HepG2 (cell line): ENCODE measurements at regions not wholly inside any gene's neighbourhood (a gene's known extent, or its start where the extent isn't known, plus 50 kb on each side); places are given as distances from the start of the nearest gene placed in this dataset.
A peak's percentile ranks its signal among the peaks of the same experiment; 100 is the strongest.

Source experiments
- ATAC-seq: fragments of 200-7000 bp; cut with Tn5 transposase; 3 replicates; pipeline ENCODE4 v1.9.1; 2020; ENCODE audit warnings: mild to moderate bottlenecking, moderate library complexity
- BruUV-seq: library from RNA; stranded (reverse); fragments of 400-500 nt; replicated peaks from 2 replicates; lab custom pipeline; 2021; lab: Mats Ljungman, UMichigan
- CTCF ChIA-PET: fragments of 300-600 bp; formaldehyde crosslinking; extraction: SDS; loops from one replicate; lab custom pipeline; 2021; ENCODE audit warnings: low total read pairs, inconsistent platforms, low intra/inter-chr PET ratio; lab: Yijun Ruan, JAX
- POLR2A ChIA-PET: fragments of 350-600 bp; sonication (Branson Sonifier 250); formaldehyde crosslinking; loops from one replicate; lab custom pipeline; 2020; ENCODE audit warnings: antibody characterized with exemption, inconsistent platforms; lab: Yijun Ruan, JAX
- DNase-seq: peaks from one replicate; pipeline ENCODE4 v3.0.0-alpha.2; 2015; ENCODE audit warnings: low spot score
- FAIRE-seq: peaks from 3 replicates; lab custom pipeline; 2011; peaks lifted over from hg19 to GRCh38; lab: Jason Lieb, UNC
- H2AFZ ChIP-seq: one replicate; pipeline ENCODE4 v1.6.1; 2011; ENCODE audit warnings: low read length, inconsistent platforms
- H3K27ac ChIP-seq: fragments of 300-600 bp; 3 replicates; pipeline ENCODE4 v1.8.0; 2011; ENCODE audit warnings: mixed run types, mild to moderate bottlenecking, mixed read lengths, low read length, inconsistent platforms; ENCODE audit not compliant: insufficient read depth; ENCODE audit errors: extremely low read length
- H3K27me3 ChIP-seq, 2 experiments: fragments of 200-600 bp in 1 of 2; 2 replicates in 1 of 2; 3 replicates in 1 of 2; pipeline versions ENCODE4 v1.6.0 to v1.8.0; 2011; ENCODE audit warnings: low read length in 2 of 2, mild to moderate bottlenecking in 2 of 2, moderate library complexity in 2 of 2, inconsistent platforms in 1 of 2; ENCODE audit not compliant: insufficient read depth in 2 of 2, control insufficient read depth in 1 of 2
- H3K36me3 ChIP-seq, 2 experiments: fragments of 200-600 bp in 1 of 2; replicated peaks in 1 of 2; 2 replicates in 1 of 2; 3 replicates in 1 of 2; pipeline versions ENCODE4 v1.5.1 to v1.8.0; 2011; ENCODE audit warnings: low read length in 2 of 2, inconsistent platforms in 1 of 2; ENCODE audit not compliant: insufficient read depth in 2 of 2, control insufficient read depth in 1 of 2
- H3K4me1 ChIP-seq: 2 replicates; pipeline ENCODE4 v1.5.1; 2012; ENCODE audit warnings: low read length, inconsistent platforms; ENCODE audit not compliant: insufficient read depth
- H3K4me2 ChIP-seq: 2 replicates; pipeline ENCODE4 v1.6.0; 2011; ENCODE audit warnings: low read depth, low read length, inconsistent platforms
- H3K4me3 ChIP-seq, 3 experiments: fragments of 200-600 bp in 1 of 3; sonication (generic), shearing (Covaris generic) in 1 of 3; replicated peaks in 1 of 3; 2 replicates each; pipeline ENCODE4 v1.5.1; 2011 to 2016; ENCODE audit warnings: low read length in 3 of 3, inconsistent platforms in 2 of 3, low read depth in 2 of 3, mild to moderate bottlenecking in 2 of 3, control low read depth in 1 of 3, mixed read lengths in 1 of 3; ENCODE audit not compliant: insufficient read depth in 1 of 3
- H3K79me2 ChIP-seq: one replicate; pipeline ENCODE4 v1.6.1; 2011; ENCODE audit warnings: low read length, inconsistent platforms; ENCODE audit not compliant: insufficient read depth
- H3K9ac ChIP-seq: 2 replicates; pipeline ENCODE4 v1.6.0; 2011; ENCODE audit warnings: mild to moderate bottlenecking, low read depth, low read length, inconsistent platforms; ENCODE audit not compliant: insufficient read depth
- H3K9me3 ChIP-seq: 2 replicates; pipeline ENCODE4 v1.5.1; 2012; ENCODE audit warnings: mild to moderate bottlenecking, low read length
- H4K20me1 ChIP-seq: 2 replicates; pipeline ENCODE4 v1.6.0; 2011; ENCODE audit warnings: inconsistent platforms, mild to moderate bottlenecking, low read length, moderate library complexity; ENCODE audit not compliant: insufficient read depth
- AKAP8 ChIP-seq: sonication (generic); formaldehyde crosslinking; IDR thresholded peaks from 2 replicates; pipeline ENCODE4 v1.5.1; 2020; ENCODE audit warnings: mild to moderate bottlenecking, missing genetic modification reagents
- FOXK2 ChIP-seq: fragments of 450-650 bp; IDR thresholded peaks from 2 replicates; pipeline ENCODE4 v1.6.1; 2016
- NFYB ChIP-seq: sonication (generic); formaldehyde crosslinking; IDR thresholded peaks from 2 replicates; pipeline ENCODE4 v1.4.0; 2020; ENCODE audit warnings: missing genetic modification reagents
- NFYC ChIP-seq: IDR thresholded peaks from 2 replicates; pipeline ENCODE4 v1.6.1; 2016; ENCODE audit warnings: missing genetic modification reagents, missing compliant biosample characterization
- RFX5 ChIP-seq: IDR thresholded peaks from 2 replicates; pipeline ENCODE4 v1.6.1; 2011; ENCODE audit warnings: low read depth, low read length, improper control_type of control experiment
- RFXAP ChIP-seq: sonication (generic); formaldehyde crosslinking; IDR thresholded peaks from 2 replicates; pipeline ENCODE4 v1.4.0; 2020; ENCODE audit warnings: missing genetic modification reagents, borderline replicate concordance
- SALL1 ChIP-seq: sonication (generic); formaldehyde crosslinking; IDR thresholded peaks from 2 replicates; pipeline ENCODE4 v1.8.0; 2022; ENCODE audit warnings: mild to moderate bottlenecking, missing genetic modification reagents
- TEAD2 ChIP-seq: sonication (generic); formaldehyde crosslinking; IDR thresholded peaks from 2 replicates; pipeline ENCODE4 v1.9.0; 2021; ENCODE audit warnings: missing genetic modification reagents
- ZBTB10 ChIP-seq: sonication (generic); formaldehyde crosslinking; IDR thresholded peaks from 2 replicates; pipeline ENCODE4 v1.4.0; 2020; ENCODE audit warnings: missing genetic modification reagents, borderline replicate concordance
- WGBS: methylation state at CpG from one replicate; pipeline ENCODE4 v1.1.6; 2017; ENCODE audit warnings: low lambda C conversion rate; 5-methylcytosine and 5-hydroxymethylcytosine counted together
- in situ Hi-C: cut with HindIII; loops from 2 replicates; pipeline ENCODE4 v1.10.0; 2017; ENCODE audit warnings: low pct_unique_long_range_greater_than_20kb; ENCODE audit not compliant: extremely low pct_ligation_motif_present
- intact Hi-C: fragments of 100-400 bp; cut with micrococcal nuclease; formaldehyde crosslinking; loops from one replicate; pipeline ENCODE4 v1.10.0; 2022; ENCODE audit not compliant: unreplicated experiment

DNA sequence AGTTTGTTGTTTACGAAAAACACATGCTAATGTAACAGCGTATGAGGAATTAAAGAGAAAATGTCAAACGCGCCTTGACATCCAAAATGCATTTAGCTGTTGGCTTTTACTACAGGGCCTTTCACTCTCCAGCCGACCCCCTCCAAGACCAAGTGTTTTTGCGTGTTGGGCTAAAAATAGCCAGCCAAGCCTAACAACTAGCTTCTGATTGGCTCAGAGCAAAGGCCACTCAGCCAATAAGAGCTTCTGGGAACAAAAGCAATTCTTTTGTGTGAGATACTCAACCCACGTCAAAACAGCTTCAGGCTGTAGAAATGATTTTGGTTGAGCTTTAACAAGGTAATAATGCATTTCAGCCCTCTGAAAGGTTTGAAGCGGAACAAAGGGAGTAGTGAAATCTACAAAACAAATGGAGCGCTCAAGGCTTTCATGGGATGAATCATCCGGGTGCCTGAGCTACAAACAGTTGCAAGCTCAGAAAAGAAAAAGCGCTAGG, 198.7 kb upstream of the DCN start:
- H3K36me3 ChIP-seq: no peaks in the 10 kb centered on the region
- intact Hi-C loops (loop anchor here (10.0 kb wide), 1 partner anchor 313 kb away; no protein-coding TSS in a partner anchor), in situ Hi-C loops (loop anchor here (25.0 kb wide), 2 partner anchors 1031 to 1231 kb away; no protein-coding TSS in a partner anchor)
- BruUV-seq: no TSS peak
- no peaks in the 10 kb centered on the region for H3K4me1 ChIP-seq
- no peak overlapping the region for H3K9ac ChIP-seq
- POLR2A ChIA-PET: no interaction called here
- no peak overlapping the region for H3K4me2 ChIP-seq
- H2AFZ ChIP-seq: no peak overlapping the region
- FAIRE-seq: no peak
- CTCF ChIA-PET: interaction anchor here (0.8 to 1.7 kb wide), 4 partner anchors 1027 to 1268 kb away, joined by 4 to 7 read pairs (median 6); no protein-coding TSS in a partner anchor
- H3K79me2 ChIP-seq: no peaks in the 10 kb centered on the region
- H3K27me3 ChIP-seq: no peaks in the 10 kb centered on the region
- H3K27ac ChIP-seq: no peak overlapping the region
- TF ChIP-seq SALL1 (CRISPR knock-in tag) (no peak), FOXK2 (no peak), ZBTB10 (CRISPR knock-in tag) (no peak), TEAD2 (CRISPR knock-in tag) (no peak), RFXAP (0 out of 2 replicates have a peak, but pooled peaks have one; percentile 65), NFYB (CRISPR knock-in tag) (peak; percentile 49; the same call in 1 of the 2 replicates), AKAP8 (no peak), NFYC (CRISPR knock-in tag) (0 out of 2 replicates have a peak, but pooled peaks have one; percentile 23), RFX5 (0 out of 2 replicates have a peak, but pooled peaks have one; percentile 26)
- no peak for DNase-seq
- 30% methylated on average over 11 of the region's 11 CpGs for WGBS
- H4K20me1 ChIP-seq: no peaks in the 10 kb centered on the region
- no peaks in the 10 kb centered on the region for H3K9me3 ChIP-seq
- no peak overlapping the region for H3K4me3 ChIP-seq
- no peak for ATAC-seq
